ENCODE measurements at regions not wholly inside any gene's neighbourhood (a gene's known extent, or its start where the extent isn't known, plus 50 kb on each side); places are given as distances from the start of the nearest gene placed in this dataset.

DNA sequence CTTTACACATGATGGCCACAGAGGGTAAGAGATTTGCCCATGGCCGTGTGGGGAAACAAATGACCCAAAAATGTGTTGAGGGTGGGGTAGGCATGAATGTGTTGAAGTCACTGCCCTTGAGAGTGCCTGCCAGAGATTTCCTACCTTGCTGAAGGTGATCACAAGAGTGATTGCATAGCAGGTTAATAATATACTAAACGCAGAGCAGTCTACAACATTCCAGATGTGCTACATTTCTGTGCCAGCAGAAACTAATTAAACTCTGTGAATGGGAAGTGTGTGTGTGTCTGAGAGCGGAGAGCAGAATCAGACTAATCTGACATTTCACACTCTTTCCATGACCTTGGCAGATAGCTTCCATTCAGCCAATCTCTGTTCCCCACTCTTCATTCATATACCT, 93.3 kb upstream of the CD53 start:
- no peak overlapping the region for H4K5ac ChIP-seq (ENCODE audit: insufficient read length, low read depth, low read length)
- H4K91ac ChIP-seq (ENCODE audit: insufficient read length, low read depth, low read length), result no peak overlapping the region
- H3K9ac ChIP-seq (ENCODE audit: extremely low read depth, insufficient read length, low read length), result no peak overlapping the region
- Mint-ChIP-seq H3K27me3 (ENCODE audit: low read depth) (peaks cover 45% of the 10 kb centered on the region), H3K4me1 (peaks cover 5 to 6% of the 10 kb centered on the region in 2 experiments), H3K27ac (no peak overlapping the region), H3K9me3 (no peaks in the 10 kb centered on the region; a peak in 1 of 5 replicates), H3K36me3 (ENCODE audit: insufficient read depth in 1 of 3, low read depth in 3 of 3) (no peaks in the 10 kb centered on the region), H3K4me3 (no peak overlapping the region)
- no peaks in the 10 kb centered on the region for H3K79me1 ChIP-seq (ENCODE audit: insufficient read depth, low read depth, low read length, poor library complexity, severe bottlenecking)
- no peaks in the 10 kb centered on the region for H3K27me3 ChIP-seq (ENCODE audit: insufficient read depth, low read length)
- H2BK5ac ChIP-seq (ENCODE audit: insufficient read length, low read length), result no peak overlapping the region
- no peak overlapping the region for H2AK5ac ChIP-seq (ENCODE audit: insufficient read length, low read length)
- H4K20me1 ChIP-seq (ENCODE audit: control insufficient read depth, insufficient read depth, insufficient read length), result no peaks in the 10 kb centered on the region
- H2BK12ac ChIP-seq (ENCODE audit: insufficient read length, low read depth, low read length), result no peak overlapping the region
- no peak overlapping the region for H3K14ac ChIP-seq (ENCODE audit: insufficient read depth, low read length)
- no peak overlapping the region for H2BK15ac ChIP-seq (ENCODE audit: low read depth, low read length)
- no peak overlapping the region for H3T11ph ChIP-seq (ENCODE audit: low read length)
- H3K4me2 ChIP-seq (ENCODE audit: insufficient read depth, insufficient read length, low read length), result no peak overlapping the region
- no peak overlapping the region for H3K18ac ChIP-seq (ENCODE audit: insufficient read length, low read depth, low read length)
- no peaks in the 10 kb centered on the region for H3K9me3 ChIP-seq (ENCODE audit: control insufficient read depth, low read depth, low read length)
- TF ChIP-seq, protein P1, sequence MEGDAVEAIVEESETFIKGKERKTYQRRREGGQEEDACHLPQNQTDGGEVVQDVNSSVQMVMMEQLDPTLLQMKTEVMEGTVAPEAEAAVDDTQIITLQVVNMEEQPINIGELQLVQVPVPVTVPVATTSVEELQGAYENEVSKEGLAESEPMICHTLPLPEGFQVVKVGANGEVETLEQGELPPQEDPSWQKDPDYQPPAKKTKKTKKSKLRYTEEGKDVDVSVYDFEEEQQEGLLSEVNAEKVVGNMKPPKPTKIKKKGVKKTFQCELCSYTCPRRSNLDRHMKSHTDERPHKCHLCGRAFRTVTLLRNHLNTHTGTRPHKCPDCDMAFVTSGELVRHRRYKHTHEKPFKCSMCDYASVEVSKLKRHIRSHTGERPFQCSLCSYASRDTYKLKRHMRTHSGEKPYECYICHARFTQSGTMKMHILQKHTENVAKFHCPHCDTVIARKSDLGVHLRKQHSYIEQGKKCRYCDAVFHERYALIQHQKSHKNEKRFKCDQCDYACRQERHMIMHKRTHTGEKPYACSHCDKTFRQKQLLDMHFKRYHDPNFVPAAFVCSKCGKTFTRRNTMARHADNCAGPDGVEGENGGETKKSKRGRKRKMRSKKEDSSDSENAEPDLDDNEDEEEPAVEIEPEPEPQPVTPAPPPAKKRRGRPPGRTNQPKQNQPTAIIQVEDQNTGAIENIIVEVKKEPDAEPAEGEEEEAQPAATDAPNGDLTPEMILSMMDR (conservative IDR thresholded peaks at IDR 0.05), result no peak
- no peak overlapping the region for H3K56ac ChIP-seq (ENCODE audit: insufficient read length, low read depth, low read length)
- peaks cover 3% of the 10 kb centered on the region for H3K23me2 ChIP-seq (ENCODE audit: insufficient read length, low read depth, low read length, poor library complexity, severe bottlenecking)
- DNase-seq, result no peak
- no peaks in the 10 kb centered on the region for H3K79me2 ChIP-seq (ENCODE audit: insufficient read depth, low read length)
- no peak overlapping the region for H3K27ac ChIP-seq (ENCODE audit: insufficient read length, low read depth, low read length)
- no CpG with 5 or more reads among the region's 3 CpGs for WGBS (ENCODE audit: extremely low coverage, insufficient read length, low lambda C conversion rate)
- H4K8ac ChIP-seq (replicated peaks; ENCODE audit: insufficient read length, low read depth, low read length), result no peak overlapping the region
- H3K4ac ChIP-seq (ENCODE audit: low read depth, low read length), result no peak overlapping the region
- no peak overlapping the region for H2AFZ ChIP-seq (ENCODE audit: low read length)
- no peak overlapping the region for H2BK120ac ChIP-seq (ENCODE audit: low read depth, low read length, poor library complexity, severe bottlenecking)
- H3K23ac ChIP-seq (ENCODE audit: insufficient read length, low read depth, low read length), result no peak overlapping the region
- H3K4me1 ChIP-seq (ENCODE audit: insufficient read depth, low read length), result no peaks in the 10 kb centered on the region
- H2BK20ac ChIP-seq (ENCODE audit: low read depth, low read length, poor library complexity, severe bottlenecking), result no peak overlapping the region
